ENCODE measurements at regions not wholly inside any gene's neighbourhood (a gene's known extent, or its start where the extent isn't known, plus 50 kb on each side); places are given as distances from the start of the nearest gene placed in this dataset.

DNA sequence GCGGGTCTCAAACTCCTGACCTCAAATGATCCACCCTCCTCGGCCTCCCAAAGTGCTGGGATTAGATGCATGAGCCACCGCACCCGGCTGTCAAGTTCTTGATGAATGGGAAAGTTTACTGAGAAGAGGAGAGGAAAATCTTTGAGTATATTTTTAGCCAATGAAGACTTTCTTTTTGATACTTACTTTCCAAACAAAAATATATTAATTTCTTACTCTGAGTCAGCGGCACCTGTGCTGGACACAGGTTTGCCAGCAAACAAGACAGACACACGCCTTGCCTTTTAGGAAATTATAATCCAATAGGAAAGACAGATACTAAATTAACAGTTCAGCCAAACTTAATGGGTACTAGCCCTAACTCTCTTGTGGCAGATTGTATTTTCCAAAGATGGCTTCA, 166.6 kb downstream of the SHQ1 start:
- DNase-seq (ENCODE audit: low spot score), result no peak
- no peak overlapping the region for H2AFZ ChIP-seq
- H3K9me3 ChIP-seq (ENCODE audit: low read depth), result no peaks in the 10 kb centered on the region
- WGBS (ENCODE audit: low lambda C conversion rate, missing lambda C conversion rate), result 95% methylated on average over 6 of the region's 6 CpGs
- H4K20me1 ChIP-seq (ENCODE audit: insufficient read depth, poor library complexity, severe bottlenecking), result no peaks in the 10 kb centered on the region
- no peak overlapping the region for H3K27ac ChIP-seq
- H3K9me2 ChIP-seq (replicated peaks; ENCODE audit: insufficient read depth), result no peaks in the 10 kb centered on the region
- no peaks in the 10 kb centered on the region for H3K79me2 ChIP-seq
- no peak overlapping the region for H3K4me3 ChIP-seq
- TF ChIP-seq EZH2phosphoT487 (IDR thresholded peaks at IDR 0.05; ENCODE audit: low read depth, severe bottlenecking, unreplicated experiment) (no peak), EZH2 (IDR thresholded peaks at IDR 0.05; ENCODE audit: borderline replicate concordance) (no peak)
- TF ChIP-seq, protein P1, sequence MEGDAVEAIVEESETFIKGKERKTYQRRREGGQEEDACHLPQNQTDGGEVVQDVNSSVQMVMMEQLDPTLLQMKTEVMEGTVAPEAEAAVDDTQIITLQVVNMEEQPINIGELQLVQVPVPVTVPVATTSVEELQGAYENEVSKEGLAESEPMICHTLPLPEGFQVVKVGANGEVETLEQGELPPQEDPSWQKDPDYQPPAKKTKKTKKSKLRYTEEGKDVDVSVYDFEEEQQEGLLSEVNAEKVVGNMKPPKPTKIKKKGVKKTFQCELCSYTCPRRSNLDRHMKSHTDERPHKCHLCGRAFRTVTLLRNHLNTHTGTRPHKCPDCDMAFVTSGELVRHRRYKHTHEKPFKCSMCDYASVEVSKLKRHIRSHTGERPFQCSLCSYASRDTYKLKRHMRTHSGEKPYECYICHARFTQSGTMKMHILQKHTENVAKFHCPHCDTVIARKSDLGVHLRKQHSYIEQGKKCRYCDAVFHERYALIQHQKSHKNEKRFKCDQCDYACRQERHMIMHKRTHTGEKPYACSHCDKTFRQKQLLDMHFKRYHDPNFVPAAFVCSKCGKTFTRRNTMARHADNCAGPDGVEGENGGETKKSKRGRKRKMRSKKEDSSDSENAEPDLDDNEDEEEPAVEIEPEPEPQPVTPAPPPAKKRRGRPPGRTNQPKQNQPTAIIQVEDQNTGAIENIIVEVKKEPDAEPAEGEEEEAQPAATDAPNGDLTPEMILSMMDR (IDR thresholded peaks at IDR 0.05; ENCODE audit: poor library complexity), result no peak
- no peak overlapping the region for H3K4me2 ChIP-seq
- peaks cover 10% of the 10 kb centered on the region for H3K4me1 ChIP-seq (ENCODE audit: insufficient read depth)
- H3K27me3 ChIP-seq, result no peaks in the 10 kb centered on the region
- H3K36me3 ChIP-seq (replicated peaks; ENCODE audit: insufficient read depth, low read depth), result no peaks in the 10 kb centered on the region

DNA sequence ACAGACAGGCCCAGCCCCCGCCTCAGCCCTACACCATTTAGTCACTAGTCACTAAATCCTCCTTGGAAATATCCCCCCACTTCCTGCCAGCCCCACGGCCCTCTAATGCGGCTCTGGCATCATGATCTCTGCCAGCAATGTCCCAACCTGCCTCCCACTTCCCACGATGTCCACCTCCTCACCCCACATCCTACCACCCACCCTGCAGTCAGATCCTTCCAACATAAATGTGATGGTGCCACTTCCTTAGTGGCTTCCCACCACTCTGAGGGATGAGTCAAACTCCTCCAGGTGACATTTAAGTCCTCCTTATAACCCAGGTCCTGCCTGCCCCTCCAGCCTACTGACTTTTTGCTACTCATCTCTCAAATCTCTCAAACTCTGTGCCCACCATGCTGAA, 167.5 kb downstream of the SHQ1 start:
- WGBS (ENCODE audit: low lambda C conversion rate, missing lambda C conversion rate), result 80% methylated on average over 4 of the region's 4 CpGs
- Histone ChIP-seq H4K20me1 (ENCODE audit: insufficient read depth, poor library complexity, severe bottlenecking) (no peaks in the 10 kb centered on the region), H2AFZ (no peak overlapping the region), H3K4me3 (no peak overlapping the region), H3K27ac (no peak overlapping the region), H3K79me2 (no peaks in the 10 kb centered on the region), H3K27me3 (no peaks in the 10 kb centered on the region), H3K4me2 (no peak overlapping the region), H3K4me1 (ENCODE audit: insufficient read depth) (peaks cover 10% of the 10 kb centered on the region), H3K9me3 (ENCODE audit: low read depth) (no peaks in the 10 kb centered on the region), H3K36me3 (replicated peaks; ENCODE audit: insufficient read depth, low read depth) (no peaks in the 10 kb centered on the region), H3K9me2 (replicated peaks; ENCODE audit: insufficient read depth) (no peaks in the 10 kb centered on the region)
- no peak for DNase-seq (ENCODE audit: low spot score)
- TF ChIP-seq EZH2phosphoT487 (IDR thresholded peaks at IDR 0.05; ENCODE audit: low read depth, severe bottlenecking, unreplicated experiment) (no peak), EZH2 (IDR thresholded peaks at IDR 0.05; ENCODE audit: borderline replicate concordance) (no peak)
- TF ChIP-seq, protein P1 (IDR thresholded peaks at IDR 0.05; ENCODE audit: poor library complexity), result no peak

GRCh38 chr3:72679540-72680198, 168.6 kb downstream of the SHQ1 start:
- Histone ChIP-seq H2AFZ (no peak overlapping the region), H3K4me2 (no peak overlapping the region), H3K4me3 (no peak overlapping the region), H3K9me3 (ENCODE audit: low read depth) (no peaks in the 10 kb centered on the region), H3K27me3 (no peaks in the 10 kb centered on the region), H3K27ac (peak overlapping the region; percentile 75), H3K4me1 (ENCODE audit: insufficient read depth) (peaks cover 10% of the 10 kb centered on the region), H4K20me1 (ENCODE audit: insufficient read depth, poor library complexity, severe bottlenecking) (no peaks in the 10 kb centered on the region), H3K36me3 (replicated peaks; ENCODE audit: insufficient read depth, low read depth) (no peaks in the 10 kb centered on the region), H3K9me2 (replicated peaks; ENCODE audit: insufficient read depth) (no peaks in the 10 kb centered on the region), H3K79me2 (no peaks in the 10 kb centered on the region)
- 62% methylated on average over 6 of the region's 6 CpGs for WGBS (ENCODE audit: low lambda C conversion rate, missing lambda C conversion rate)
- DNase-seq (ENCODE audit: low spot score), result no peak
- TF ChIP-seq EZH2 (IDR thresholded peaks at IDR 0.05; ENCODE audit: borderline replicate concordance) (no peak), EZH2phosphoT487 (IDR thresholded peaks at IDR 0.05; ENCODE audit: low read depth, severe bottlenecking, unreplicated experiment) (no peak)
- TF ChIP-seq, protein P1 (IDR thresholded peaks at IDR 0.05; ENCODE audit: poor library complexity), result no peak

Measured in hepatocyte (in vitro differentiated cells).